PC-3 (cell line): ENCODE measurements at regions not wholly inside any gene's neighbourhood (a gene's known extent, or its start where the extent isn't known, plus 50 kb on each side); places are given as distances from the start of the nearest gene placed in this dataset.

ENCODE experiments used
- ATAC-seq: fragments of 200-7000 bp; cut with Tn5 transposase; 2 replicates; pipeline ENCODE4 v1.9.1; 2020; ENCODE audit warnings: mild to moderate bottlenecking, moderate library complexity
- BruUV-seq: library from RNA; stranded (reverse); fragments of 400-500 nt; replicated peaks from 2 replicates; lab custom pipeline; 2021; lab: Mats Ljungman, UMichigan
- CTCF ChIA-PET: fragments of 300-600 bp; sonication (Branson Sonifier 250); formaldehyde crosslinking; loops from one replicate; lab custom pipeline; 2022; ENCODE audit warnings: antibody characterized with exemption; lab: Charles Lee
- POLR2A ChIA-PET: fragments of 300-600 bp; sonication (Branson Sonifier 250); formaldehyde crosslinking; loops from one replicate; lab custom pipeline; 2022; ENCODE audit warnings: antibody characterized with exemption; ENCODE audit not compliant: unreplicated experiment; lab: Charles Lee
- DNase-seq: peaks from one replicate; pipeline ENCODE4 v3.0.0-alpha.2; 2015
- H2AFZ ChIP-seq: fragments of 300-600 bp; sonication (generic); 2 replicates; pipeline ENCODE4 v1.6.0; 2016; ENCODE audit warnings: antibody characterized with exemption, low read length
- H3F3A ChIP-seq: fragments of 300-600 bp; sonication (generic); one replicate; pipeline ENCODE4 v1.6.0; 2017; ENCODE audit warnings: antibody characterized with exemption, low read length, control low read depth, mild to moderate bottlenecking; ENCODE audit not compliant: unreplicated experiment
- H3K27ac ChIP-seq: fragments of 300-600 bp; sonication (generic); 2 replicates; pipeline ENCODE4 v1.5.1; 2016; ENCODE audit warnings: mild to moderate bottlenecking, low read length
- H3K27me3 ChIP-seq: fragments of 300-600 bp; sonication (generic); 2 replicates; pipeline ENCODE4 v1.6.1; 2016; ENCODE audit warnings: low read length, mixed read lengths
- H3K36me3 ChIP-seq: fragments of 300-600 bp; sonication (generic); 2 replicates; pipeline ENCODE4 v1.6.1; 2016; ENCODE audit warnings: low read depth, mixed run types, low read length, mixed read lengths
- H3K4me1 ChIP-seq: fragments of 300-600 bp; sonication (generic); 2 replicates; pipeline ENCODE4 v1.5.1; 2016; ENCODE audit warnings: low read length; ENCODE audit not compliant: insufficient read depth
- H3K4me2 ChIP-seq: fragments of 300-600 bp; sonication (generic); 2 replicates; pipeline ENCODE4 v1.6.0; 2016; ENCODE audit warnings: low read length
- H3K4me3 ChIP-seq: fragments of 300-600 bp; sonication (generic); 2 replicates; pipeline ENCODE4 v1.5.1; 2016; ENCODE audit warnings: mild to moderate bottlenecking, low read length, mixed read lengths
- H3K79me2 ChIP-seq: fragments of 300-600 bp; sonication (generic); 2 replicates; pipeline ENCODE4 v1.6.1; 2017; ENCODE audit warnings: low read length, mixed read lengths
- H3K9ac ChIP-seq: fragments of 300-600 bp; sonication (generic); 2 replicates; pipeline ENCODE4 v1.6.0; 2016; ENCODE audit warnings: mild to moderate bottlenecking, low read length
- H3K9me2 ChIP-seq: fragments of 300-600 bp; sonication (generic); replicated peaks from 2 replicates; pipeline ENCODE4 v1.6.1; 2016; ENCODE audit warnings: mixed run types, low read length, mixed read lengths
- H3K9me3 ChIP-seq: fragments of 300-600 bp; sonication (generic); 2 replicates; pipeline ENCODE4 v1.6.1; 2016; ENCODE audit warnings: low read length, mixed read lengths
- H4K20me1 ChIP-seq: fragments of 300-600 bp; sonication (generic); 2 replicates; pipeline ENCODE4 v1.6.1; 2016; ENCODE audit warnings: low read length, mixed read lengths
- CTCF ChIP-seq: fragments of 300-600 bp; sonication (generic); conservative IDR thresholded peaks from 2 replicates; pipeline ENCODE4 v1.5.1; 2017; ENCODE audit warnings: antibody characterized with exemption, low read depth, mild to moderate bottlenecking, low read length
- EZH2 ChIP-seq: fragments of 300-600 bp; sonication (generic); IDR thresholded peaks from one replicate; pipeline ENCODE4 v1.6.1; 2017; ENCODE audit warnings: antibody characterized with exemption, mild to moderate bottlenecking, low read length; ENCODE audit not compliant: unreplicated experiment
- EZH2phosphoT487 ChIP-seq: fragments of 300-600 bp; sonication (generic); IDR thresholded peaks from 2 replicates; pipeline ENCODE4 v1.6.1; 2018; ENCODE audit warnings: mild to moderate bottlenecking, antibody characterized with exemption, low read length, borderline replicate concordance
- intact Hi-C: fragments of 100-400 bp; cut with micrococcal nuclease; formaldehyde crosslinking; loops from 2 replicates; pipeline ENCODE4 v1.9.0; 2023

DNA sequence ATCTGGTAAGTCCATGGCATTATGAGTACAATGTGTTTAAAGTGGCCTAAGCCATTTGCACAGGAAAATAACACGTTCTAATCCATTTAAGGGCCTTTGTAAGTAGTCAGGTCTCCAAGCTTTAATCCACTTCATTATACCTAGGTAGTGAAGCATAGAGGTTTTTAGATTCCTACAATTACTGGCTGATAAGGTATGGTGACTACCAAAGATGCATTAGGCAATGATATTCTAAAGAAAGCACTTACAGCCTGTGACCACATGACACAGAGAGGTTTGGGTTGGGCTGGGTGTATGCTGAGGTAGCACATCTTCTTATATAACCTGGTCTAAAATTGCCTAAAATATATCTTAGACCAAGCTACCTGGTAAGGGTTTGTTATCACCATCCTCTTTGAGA is 504.4 kb downstream of the TFAP2B start:
- BruUV-seq: no TSS peak
- H3K4me2 ChIP-seq: no peak overlapping the region
- H3K4me1 ChIP-seq: no peaks in the 10 kb centered on the region
- no peaks in the 10 kb centered on the region for H3K9me2 ChIP-seq
- no peaks in the 10 kb centered on the region for H4K20me1 ChIP-seq
- no peak overlapping the region for H3K4me3 ChIP-seq
- H3K36me3 ChIP-seq: no peaks in the 10 kb centered on the region
- ATAC-seq: no peak
- no peak for TF ChIP-seq CTCF
- TF ChIP-seq EZH2phosphoT487: no peak
- TF ChIP-seq EZH2: no peak
- H3K9me3 ChIP-seq: no peaks in the 10 kb centered on the region
- no peak overlapping the region for H3K27ac ChIP-seq
- no peaks in the 10 kb centered on the region for H3F3A ChIP-seq
- no peak for DNase-seq
- CTCF ChIA-PET: no interaction called here
- no peaks in the 10 kb centered on the region for H3K27me3 ChIP-seq
- intact Hi-C loops: no loop called here
- POLR2A ChIA-PET: no interaction called here
- H3K9ac ChIP-seq: no peak overlapping the region
- H2AFZ ChIP-seq: no peak overlapping the region
- H3K79me2 ChIP-seq: no peaks in the 10 kb centered on the region

DNA sequence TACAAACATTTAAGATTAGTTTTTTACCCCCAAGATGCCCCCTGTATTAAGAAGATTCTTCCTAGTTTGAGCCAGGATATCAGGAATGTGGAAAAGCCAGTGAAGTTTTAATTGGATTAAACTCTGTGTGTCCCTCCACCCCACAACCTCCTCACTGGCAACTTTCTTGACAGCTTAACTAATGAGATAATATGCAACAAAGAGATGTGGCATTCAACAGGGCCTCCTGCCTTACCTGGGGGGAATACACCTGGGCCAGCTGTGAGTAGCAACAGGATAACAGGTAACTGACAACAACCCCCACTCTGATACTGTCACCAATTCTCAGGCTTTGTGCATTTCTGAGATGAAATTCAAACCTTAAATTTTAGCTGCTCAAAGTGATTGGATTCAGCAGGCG is 512.3 kb downstream of the TFAP2B start:
- Histone ChIP-seq H3F3A (no peaks in the 10 kb centered on the region), H3K9me2 (no peaks in the 10 kb centered on the region), H3K9ac (no peak overlapping the region), H3K36me3 (no peaks in the 10 kb centered on the region), H2AFZ (no peak overlapping the region), H4K20me1 (no peaks in the 10 kb centered on the region), H3K79me2 (no peaks in the 10 kb centered on the region), H3K4me3 (no peak overlapping the region), H3K27ac (no peak overlapping the region), H3K4me1 (no peaks in the 10 kb centered on the region), H3K4me2 (no peak overlapping the region), H3K9me3 (no peaks in the 10 kb centered on the region), H3K27me3 (peaks cover 5% of the 10 kb centered on the region; the same call in 1 of the 2 replicates)
- ATAC-seq: no peak
- ChIA-PET CTCF (no interaction called here), POLR2A (no interaction called here)
- intact Hi-C loops: no loop called here
- BruUV-seq: no TSS peak
- DNase-seq: no peak
- TF ChIP-seq CTCF (no peak), EZH2 (no peak), EZH2phosphoT487 (no peak)

DNA sequence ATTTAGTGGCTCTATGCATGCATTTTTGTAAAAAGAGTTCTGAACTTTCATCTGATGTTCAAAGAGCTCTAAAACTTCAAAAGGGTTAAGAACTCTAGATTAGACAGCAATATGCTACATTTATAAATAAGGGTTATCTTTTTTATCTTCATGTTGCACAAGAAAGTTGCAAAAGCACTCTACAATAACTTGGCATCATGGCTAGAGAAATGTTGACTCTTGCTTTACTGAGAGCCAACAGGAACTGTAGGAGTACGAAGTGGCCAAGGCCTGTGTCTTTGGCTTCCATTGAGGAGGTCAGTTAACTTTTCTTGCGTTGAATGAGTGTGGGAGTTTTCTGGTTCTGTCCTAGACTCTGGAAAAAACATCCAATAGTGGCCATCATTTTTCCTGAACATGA is 516.9 kb downstream of the TFAP2B start:
- Histone ChIP-seq H3K4me2 (no peak overlapping the region), H3K79me2 (no peaks in the 10 kb centered on the region), H3K27ac (no peak overlapping the region), H3K27me3 (peaks cover 5% of the 10 kb centered on the region; the same call in 1 of the 2 replicates), H3K9me2 (no peaks in the 10 kb centered on the region), H4K20me1 (no peaks in the 10 kb centered on the region), H3K9me3 (no peaks in the 10 kb centered on the region), H2AFZ (no peak overlapping the region), H3K36me3 (no peaks in the 10 kb centered on the region), H3F3A (no peaks in the 10 kb centered on the region), H3K4me1 (peaks cover 10% of the 10 kb centered on the region), H3K9ac (no peak overlapping the region), H3K4me3 (no peak overlapping the region)
- ATAC-seq (no peak), DNase-seq (no peak)
- TF ChIP-seq EZH2: no peak
- TF ChIP-seq CTCF: no peak
- ChIA-PET CTCF (no interaction called here), POLR2A (no interaction called here)
- intact Hi-C loops: no loop called here
- no TSS peak for BruUV-seq
